CD14-positive monocyte (primary cell): ENCODE measurements at regions not wholly inside any gene's neighbourhood (a gene's known extent, or its start where the extent isn't known, plus 50 kb on each side); places are given as distances from the start of the nearest gene placed in this dataset.

Experiments used
- DNase-seq, 3 donors: peaks; one replicate each; pipeline ENCODE4 v3.0.0-alpha.2; 2011 to 2022
- H2AFZ ChIP-seq: 2 replicates; pipeline ENCODE4 v1.6.0; 2012; ENCODE audit warnings: mild to moderate bottlenecking, low read depth, low read length, inconsistent platforms; ENCODE audit not compliant: insufficient read depth, poor library complexity, severe bottlenecking
- H3K27ac ChIP-seq, 2 donors: 1 replicate in 1 of 2; 2 replicates in 1 of 2; pipeline ENCODE4 v1.5.1; 2012 to 2013; ENCODE audit warnings: low read length in 2 of 2, control low read depth in 1 of 2, inconsistent platforms in 1 of 2, low read depth in 1 of 2, mild to moderate bottlenecking in 1 of 2
- H3K27me3 ChIP-seq, 2 donors: one replicate each; pipeline versions ENCODE4 v1.6.0 to v1.6.1; 2011 to 2013; ENCODE audit warnings: low read length in 2 of 2; ENCODE audit not compliant: control insufficient read depth in 2 of 2, insufficient read depth in 2 of 2
- H3K36me3 ChIP-seq, 2 donors: replicated peaks in 1 of 2; 1 replicate in 1 of 2; 2 replicates in 1 of 2; pipeline versions ENCODE4 v1.5.1 to v1.6.1; 2012 to 2013; ENCODE audit warnings: low read length in 2 of 2, control low read depth in 1 of 2, inconsistent platforms in 1 of 2, mild to moderate bottlenecking in 1 of 2; ENCODE audit not compliant: insufficient read depth in 2 of 2, control insufficient read depth in 1 of 2
- H3K4me1 ChIP-seq, 2 donors: 1 replicate in 1 of 2; 2 replicates in 1 of 2; pipeline versions ENCODE4 v1.5.1 to v1.6.1; 2012 to 2013; ENCODE audit warnings: low read length in 2 of 2, control low read depth in 1 of 2, inconsistent platforms in 1 of 2, mild to moderate bottlenecking in 1 of 2, moderate library complexity in 1 of 2; ENCODE audit not compliant: insufficient read depth in 2 of 2, control insufficient read depth in 1 of 2
- H3K4me2 ChIP-seq: replicated peaks from 2 replicates; pipeline ENCODE3; 2012; ENCODE audit warnings: low read length, moderate library complexity, mild to moderate bottlenecking; ENCODE audit not compliant: poor library complexity, severe bottlenecking; ENCODE audit errors: extremely low read depth
- H3K4me3 ChIP-seq, 3 experiments: fragments of 200-600 bp in 1 of 3; sonication (generic) in 1 of 3; replicated peaks in 1 of 3; 1 replicate in 2 of 3; 2 replicates in 1 of 3; pipeline ENCODE4 v1.5.1; 2011 to 2013; ENCODE audit warnings: low read length in 3 of 3, mild to moderate bottlenecking in 3 of 3, control low read depth in 2 of 3, low read depth in 2 of 3, inconsistent platforms in 1 of 3, moderate library complexity in 1 of 3
- H3K79me2 ChIP-seq: 2 replicates; pipeline ENCODE4 v1.6.0; 2012; ENCODE audit warnings: mild to moderate bottlenecking, control low read depth, inconsistent platforms, low read length, moderate library complexity; ENCODE audit not compliant: insufficient read depth
- H3K9ac ChIP-seq: 2 replicates; pipeline ENCODE4 v1.6.0; 2017; ENCODE audit warnings: low read length, mild to moderate bottlenecking; ENCODE audit not compliant: insufficient read depth, poor library complexity, severe bottlenecking
- H3K9me3 ChIP-seq, 2 donors: replicated peaks in 1 of 2; 1 replicate in 1 of 2; 2 replicates in 1 of 2; pipeline versions ENCODE4 v1.5.1 to v1.6.1; 2012 to 2013; ENCODE audit warnings: low read length in 2 of 2, control low read depth in 1 of 2; ENCODE audit not compliant: control insufficient read depth in 1 of 2, insufficient read depth in 1 of 2
- H4K20me1 ChIP-seq: 2 replicates; pipeline ENCODE4 v1.6.0; 2012; ENCODE audit warnings: mild to moderate bottlenecking, low read length, control low read depth, moderate library complexity; ENCODE audit not compliant: insufficient read depth
- H3K27ac Mint-ChIP-seq, 7 donors: one replicate each; pipeline ENCODE4 v1.8.0; 2020; ENCODE audit warnings: mild to moderate bottlenecking in 7 of 7, mixed read lengths in 7 of 7, moderate library complexity in 6 of 7, inconsistent platforms in 2 of 7
- H3K27me3 Mint-ChIP-seq, 3 donors: one replicate each; pipeline ENCODE4 v1.8.0; 2021 to 2022; ENCODE audit warnings: low read depth in 3 of 3, mild to moderate bottlenecking in 3 of 3, mixed read lengths in 3 of 3, moderate library complexity in 3 of 3, inconsistent platforms in 1 of 3
- H3K36me3 Mint-ChIP-seq, 2 donors: one replicate each; pipeline ENCODE4 v1.8.0; 2020; ENCODE audit warnings: mixed read lengths in 2 of 2, inconsistent platforms in 1 of 2, mild to moderate bottlenecking in 1 of 2
- H3K4me1 Mint-ChIP-seq: one replicate; pipeline ENCODE4 v1.8.0; 2020; ENCODE audit warnings: mild to moderate bottlenecking, mixed read lengths
- H3K4me3 Mint-ChIP-seq, 2 donors: one replicate each; pipeline ENCODE4 v1.8.0; 2020; ENCODE audit warnings: mild to moderate bottlenecking in 2 of 2, mixed read lengths in 2 of 2, moderate library complexity in 1 of 2
- H3K9me3 Mint-ChIP-seq, 7 donors: one replicate each; pipeline ENCODE4 v1.8.0; 2020 to 2022; ENCODE audit warnings: mixed read lengths in 7 of 7, mild to moderate bottlenecking in 6 of 7, moderate library complexity in 6 of 7, inconsistent platforms in 2 of 7
- WGBS: methylation state at CpG from one replicate; pipeline ENCODE4 v1.1.5; 2013; ENCODE audit warnings: missing lambda C conversion rate; ENCODE audit not compliant: insufficient coverage; 5-methylcytosine and 5-hydroxymethylcytosine counted together
- intact Hi-C, 2 donors: fragments of 100-400 bp; cut with micrococcal nuclease; formaldehyde crosslinking; loops; one replicate each; pipeline versions ENCODE4 v1.15.0 to v1.15.1; 2023
- TF ChIP-seq, protein P1 (sequence below): fragments of 200-600 bp; IDR thresholded peaks from one replicate; pipeline ENCODE4 v1.8.0; 2022; ENCODE audit warnings: antibody characterized with exemption, mild to moderate bottlenecking

DNA sequence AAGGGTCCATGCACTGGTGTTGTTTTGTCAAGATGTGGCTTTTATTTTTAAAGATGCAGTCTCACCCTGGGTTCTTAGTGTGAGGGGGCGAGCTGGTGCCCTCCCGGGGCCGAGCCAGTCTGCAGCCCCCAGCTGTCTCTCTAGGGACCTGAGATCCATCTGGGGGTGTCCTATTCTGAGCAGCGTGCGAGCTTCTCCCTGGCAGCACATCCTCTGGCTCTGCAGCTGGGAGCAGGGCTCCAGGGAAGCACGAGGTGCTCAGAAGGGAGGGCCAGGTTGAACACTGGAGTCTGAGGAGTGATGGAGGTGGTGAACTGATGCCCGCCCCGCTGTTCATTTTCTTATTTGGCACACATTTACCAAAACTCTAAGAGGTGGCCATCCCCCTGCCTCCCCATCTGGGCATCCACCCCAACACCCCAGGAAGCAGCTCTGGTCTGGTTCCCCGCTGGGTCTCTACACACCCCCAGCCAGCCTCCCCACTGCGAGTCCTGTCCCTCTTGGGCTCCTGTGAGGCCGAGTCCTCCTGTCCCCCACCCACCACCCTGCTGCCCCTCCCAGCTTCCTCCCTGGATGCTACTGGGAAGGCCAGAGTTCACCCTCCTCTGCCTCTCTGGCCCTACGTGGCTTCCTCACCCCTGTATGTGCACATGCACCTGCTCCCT is 956.4 kb downstream of the BRD1 start:
- Histone ChIP-seq H4K20me1 (no peaks in the 10 kb centered on the region), H3K27ac (no peak overlapping the region), H3K79me2 (no peaks in the 10 kb centered on the region), H3K4me2 (no peak overlapping the region), H3K9me3 (peaks cover 0 to 4% of the 10 kb centered on the region in 2 donors), H3K4me1 (no peaks in the 10 kb centered on the region), H3K4me3 (no peak overlapping the region), H3K36me3 (no peaks in the 10 kb centered on the region), H3K9ac (no peak overlapping the region), H2AFZ (no peak overlapping the region), H3K27me3 (no peaks in the 10 kb centered on the region)
- Mint-ChIP-seq H3K27me3 (peaks cover 6 to 13% (median 9%) of the 10 kb centered on the region in 3 donors), H3K36me3 (no peaks in the 10 kb centered on the region), H3K27ac (no peak overlapping the region), H3K4me1 (no peaks in the 10 kb centered on the region), H3K4me3 (no peak overlapping the region), H3K9me3 (peaks cover 2 to 17% (median 7%) of the 10 kb centered on the region in 7 donors)
- 80% methylated on average over 9 of the region's 12 CpGs for WGBS
- no peak for DNase-seq
- intact Hi-C loops = no loop called here
- TF ChIP-seq, protein P1, sequence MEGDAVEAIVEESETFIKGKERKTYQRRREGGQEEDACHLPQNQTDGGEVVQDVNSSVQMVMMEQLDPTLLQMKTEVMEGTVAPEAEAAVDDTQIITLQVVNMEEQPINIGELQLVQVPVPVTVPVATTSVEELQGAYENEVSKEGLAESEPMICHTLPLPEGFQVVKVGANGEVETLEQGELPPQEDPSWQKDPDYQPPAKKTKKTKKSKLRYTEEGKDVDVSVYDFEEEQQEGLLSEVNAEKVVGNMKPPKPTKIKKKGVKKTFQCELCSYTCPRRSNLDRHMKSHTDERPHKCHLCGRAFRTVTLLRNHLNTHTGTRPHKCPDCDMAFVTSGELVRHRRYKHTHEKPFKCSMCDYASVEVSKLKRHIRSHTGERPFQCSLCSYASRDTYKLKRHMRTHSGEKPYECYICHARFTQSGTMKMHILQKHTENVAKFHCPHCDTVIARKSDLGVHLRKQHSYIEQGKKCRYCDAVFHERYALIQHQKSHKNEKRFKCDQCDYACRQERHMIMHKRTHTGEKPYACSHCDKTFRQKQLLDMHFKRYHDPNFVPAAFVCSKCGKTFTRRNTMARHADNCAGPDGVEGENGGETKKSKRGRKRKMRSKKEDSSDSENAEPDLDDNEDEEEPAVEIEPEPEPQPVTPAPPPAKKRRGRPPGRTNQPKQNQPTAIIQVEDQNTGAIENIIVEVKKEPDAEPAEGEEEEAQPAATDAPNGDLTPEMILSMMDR = no peak

DNA sequence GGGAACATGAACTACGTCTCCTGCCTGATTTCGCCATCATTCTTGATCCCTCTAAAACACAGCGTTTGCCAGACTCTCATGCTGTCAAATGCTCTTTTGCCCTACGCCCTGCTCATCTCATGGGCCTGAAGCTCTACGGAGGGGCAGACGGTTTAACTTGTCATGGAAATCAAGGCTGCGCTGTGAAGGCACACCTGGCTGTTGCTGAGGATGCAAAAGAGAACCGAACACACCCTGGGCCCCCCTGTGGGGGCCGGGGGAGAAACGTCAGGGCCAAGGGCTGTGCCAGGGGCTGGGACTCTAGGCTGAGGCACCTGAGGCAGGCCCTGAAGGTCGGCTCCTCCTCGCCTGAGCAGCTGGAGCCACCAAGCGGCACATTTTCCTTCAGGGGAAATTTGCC is 957.2 kb downstream of the BRD1 start:
- H3K4me1 Mint-ChIP-seq = no peaks in the 10 kb centered on the region
- WGBS = 87% methylated on average over 13 of the region's 13 CpGs
- Histone ChIP-seq H3K27me3 (no peaks in the 10 kb centered on the region), H3K79me2 (no peaks in the 10 kb centered on the region), H3K36me3 (no peaks in the 10 kb centered on the region), H3K4me1 (no peaks in the 10 kb centered on the region), H3K27ac (no peak overlapping the region), H3K4me2 (no peak overlapping the region), H2AFZ (no peak overlapping the region), H4K20me1 (no peaks in the 10 kb centered on the region), H3K9me3 (peaks cover 0 to 4% of the 10 kb centered on the region in 2 donors), H3K4me3 (no peak overlapping the region), H3K9ac (no peak overlapping the region)
- no peak overlapping the region for H3K4me3 Mint-ChIP-seq
- H3K27ac Mint-ChIP-seq = no peak overlapping the region
- DNase-seq = no peak
- H3K9me3 Mint-ChIP-seq = peaks cover 2 to 17% (median 6%) of the 10 kb centered on the region in 7 donors
- TF ChIP-seq, protein P1 = no peak
- intact Hi-C loops = no loop called here
- H3K27me3 Mint-ChIP-seq = peaks cover 3 to 11% (median 7%) of the 10 kb centered on the region in 3 donors
- no peaks in the 10 kb centered on the region for H3K36me3 Mint-ChIP-seq
